ENCODE measurements at regions not wholly inside any gene's neighbourhood (a gene's known extent, or its start where the extent isn't known, plus 50 kb on each side); places are given as distances from the start of the nearest gene placed in this dataset.
"Not testable (repeated sequence)": the region's sequence is repeated elsewhere in the genome, so short reads cannot be mapped to it uniquely, and the experiment has no call there.

- no peak for DNase-seq
- Mint-ChIP-seq H3K36me3 (ENCODE audit: unreplicated experiment) (no peaks in the 10 kb centered on the region), H3K9me3 (ENCODE audit: unreplicated experiment) (no peaks in the 10 kb centered on the region), H3K4me3 (ENCODE audit: unreplicated experiment) (no peak overlapping the region), H3K27ac (ENCODE audit: unreplicated experiment) (peak overlapping the region; percentile 10), H3K4me1 (ENCODE audit: low read depth, unreplicated experiment) (peaks cover 33% of the 10 kb centered on the region), H3K27me3 (ENCODE audit: unreplicated experiment) (peaks cover 1% of the 10 kb centered on the region)
- no peak for TF ChIP-seq CTCF (IDR thresholded peaks at IDR 0.05; ENCODE audit: partially characterized antibody, unreplicated experiment)
Measured at GRCh38 chr2:234795272-234795920, 156.4 kb upstream of the SH3BP4 start.

GRCh38 chr2:234794866-234795265 lies 157.0 kb upstream of the SH3BP4 start:
- Mint-ChIP-seq H3K4me3 (ENCODE audit: unreplicated experiment) (no peak overlapping the region), H3K27me3 (ENCODE audit: unreplicated experiment) (peaks cover 1% of the 10 kb centered on the region), H3K9me3 (ENCODE audit: unreplicated experiment) (no peaks in the 10 kb centered on the region), H3K27ac (ENCODE audit: unreplicated experiment) (peak overlapping the region; percentile 10), H3K36me3 (ENCODE audit: unreplicated experiment) (no peaks in the 10 kb centered on the region), H3K4me1 (ENCODE audit: low read depth, unreplicated experiment) (peaks cover 33% of the 10 kb centered on the region)
- no peak for TF ChIP-seq CTCF (IDR thresholded peaks at IDR 0.05; ENCODE audit: partially characterized antibody, unreplicated experiment)
- no peak for DNase-seq

- H3K9me3 Mint-ChIP-seq (ENCODE audit: unreplicated experiment) = no peaks in the 10 kb centered on the region
- no peaks in the 10 kb centered on the region for H3K36me3 Mint-ChIP-seq (ENCODE audit: unreplicated experiment)
- peaks cover 34% of the 10 kb centered on the region for H3K4me1 Mint-ChIP-seq (ENCODE audit: low read depth, unreplicated experiment)
- DNase-seq = no peak
- H3K27ac Mint-ChIP-seq (ENCODE audit: unreplicated experiment) = peak overlapping the region; percentile 85
- no peak for TF ChIP-seq CTCF (IDR thresholded peaks at IDR 0.05; ENCODE audit: partially characterized antibody, unreplicated experiment)
- H3K27me3 Mint-ChIP-seq (ENCODE audit: unreplicated experiment) = peaks cover 3% of the 10 kb centered on the region
- peak overlapping the region; percentile 73 for H3K4me3 Mint-ChIP-seq (ENCODE audit: unreplicated experiment)
Measured at GRCh38 chr2:234793212-234793785, 158.5 kb upstream of the SH3BP4 start.

- H3K4me1 Mint-ChIP-seq (ENCODE audit: low read depth, unreplicated experiment) = peaks cover 31% of the 10 kb centered on the region
- no peaks in the 10 kb centered on the region for H3K36me3 Mint-ChIP-seq (ENCODE audit: unreplicated experiment)
- peak overlapping the region; percentile 63 for H3K4me3 Mint-ChIP-seq (ENCODE audit: unreplicated experiment)
- no peaks in the 10 kb centered on the region for H3K9me3 Mint-ChIP-seq (ENCODE audit: unreplicated experiment)
- peak; percentile 55 for DNase-seq
- TF ChIP-seq CTCF (IDR thresholded peaks at IDR 0.05; ENCODE audit: partially characterized antibody, unreplicated experiment) = no peak
- H3K27ac Mint-ChIP-seq (ENCODE audit: unreplicated experiment) = peak overlapping the region; percentile 81
- peaks cover 3% of the 10 kb centered on the region for H3K27me3 Mint-ChIP-seq (ENCODE audit: unreplicated experiment)
Measured at GRCh38 chr2:234792621-234793022, 159.2 kb upstream of the SH3BP4 start.

GRCh38 chr2:234792096-234792495 lies 159.7 kb upstream of the SH3BP4 start:
- H3K27ac Mint-ChIP-seq (ENCODE audit: unreplicated experiment) = peak overlapping the region; percentile 81
- H3K36me3 Mint-ChIP-seq (ENCODE audit: unreplicated experiment); DNase-seq; H3K4me3 Mint-ChIP-seq (ENCODE audit: unreplicated experiment); H3K9me3 Mint-ChIP-seq (ENCODE audit: unreplicated experiment); H3K27me3 Mint-ChIP-seq (ENCODE audit: unreplicated experiment): not testable (repeated sequence)
- H3K4me1 Mint-ChIP-seq (ENCODE audit: low read depth, unreplicated experiment) = peaks cover 28% of the 10 kb centered on the region

Data from glutamatergic neuron (in vitro differentiated cells).